Epithelial cell of esophagus (primary cell): ENCODE measurements at regions not wholly inside any gene's neighbourhood (a gene's known extent, or its start where the extent isn't known, plus 50 kb on each side); places are given as distances from the start of the nearest gene placed in this dataset.

Source experiments
- DNase-seq: peaks from one replicate; pipeline ENCODE4 v3.0.0; 2010; ENCODE audit warnings: low read depth
- H3K4me3 ChIP-seq: 2 replicates; pipeline ENCODE4 v1.5.1; 2011; ENCODE audit warnings: mild to moderate bottlenecking, low read length, control low read depth
- CTCF ChIP-seq: IDR thresholded peaks from 2 replicates; pipeline ENCODE4 v1.5.1; 2011; ENCODE audit warnings: low read depth, mild to moderate bottlenecking, low read length, control low read depth, inconsistent platforms; ENCODE audit not compliant: insufficient read depth; ENCODE audit errors: missing control alignments

- no peak for TF ChIP-seq CTCF
- no peak overlapping the region for H3K4me3 ChIP-seq
- no peak for DNase-seq
Observed at GRCh38 chr5:115735108-115735998, 81.1 kb downstream of the CDO1 start.

DNA sequence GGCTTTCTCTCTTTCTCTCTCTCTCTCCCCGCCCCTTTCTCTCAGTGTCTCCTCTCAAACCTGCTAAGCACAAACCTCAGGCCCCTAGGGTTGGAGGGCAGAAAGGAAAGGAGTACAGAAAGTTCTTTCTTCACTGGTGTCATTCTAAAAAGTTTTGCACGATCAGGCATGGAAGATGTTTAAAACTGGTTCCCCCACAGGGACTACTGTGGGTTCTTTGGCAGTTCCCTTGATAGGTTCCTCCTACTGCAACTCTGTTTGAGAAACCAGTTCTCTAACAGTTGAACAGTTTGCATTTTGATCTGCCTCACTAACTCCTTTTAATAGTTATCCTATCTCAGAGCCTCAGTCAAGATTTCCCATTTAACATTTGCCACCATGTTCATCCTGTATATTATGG, 82.9 kb downstream of the CDO1 start:
- no peak for DNase-seq
- TF ChIP-seq CTCF, result no peak
- no peak overlapping the region for H3K4me3 ChIP-seq

- no peak for DNase-seq
- no peak overlapping the region for H3K4me3 ChIP-seq
- TF ChIP-seq CTCF, result no peak
Observed at GRCh38 chr5:115732026-115732425, 84.4 kb downstream of the CDO1 start.

GRCh38 chr5:115725522-115725921, 90.9 kb downstream of the CDO1 start:
- DNase-seq, result no peak
- no peak overlapping the region for H3K4me3 ChIP-seq
- TF ChIP-seq CTCF, result no peak

- TF ChIP-seq CTCF, result no peak
- DNase-seq, result no peak
- no peak overlapping the region for H3K4me3 ChIP-seq
Observed at GRCh38 chr5:115723220-115723619, 93.2 kb downstream of the CDO1 start.

GRCh38 chr5:115720888-115721287, 95.1 kb upstream of the TMED7 start:
- no peak for DNase-seq
- no peak overlapping the region for H3K4me3 ChIP-seq
- no peak for TF ChIP-seq CTCF

- DNase-seq, result no peak
- H3K4me3 ChIP-seq, result no peak overlapping the region
- TF ChIP-seq CTCF, result no peak
Observed at GRCh38 chr5:115718927-115719326, 93.1 kb upstream of the TMED7 start.
